ENCODE measurements at regions not wholly inside any gene's neighbourhood (a gene's known extent, or its start where the extent isn't known, plus 50 kb on each side); places are given as distances from the start of the nearest gene placed in this dataset.

DNA sequence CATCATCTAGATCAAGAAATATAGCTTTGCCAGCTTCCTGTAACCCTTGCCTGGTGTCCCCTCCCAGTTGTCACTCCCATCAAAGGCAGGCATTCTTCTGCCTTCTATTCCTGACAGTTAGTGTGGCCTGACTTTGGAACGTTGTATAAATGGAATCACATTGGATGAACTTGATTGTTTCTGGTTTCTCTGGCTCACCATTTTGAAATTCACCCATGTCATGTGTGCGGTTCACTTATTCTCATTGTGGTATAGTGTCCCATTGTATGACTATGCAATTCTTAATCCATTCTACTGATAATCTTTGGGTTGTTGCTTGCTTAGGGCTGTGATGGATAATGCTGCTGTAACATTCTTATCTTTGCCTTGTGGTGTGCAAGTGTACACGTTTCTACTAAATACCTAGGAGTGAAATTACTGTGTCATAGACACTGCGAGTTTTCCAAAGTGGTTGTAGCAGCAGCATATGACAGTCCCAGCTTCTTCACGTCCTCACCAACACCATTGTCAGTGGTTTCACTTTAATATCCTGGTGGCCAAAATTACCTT is 73.2 kb downstream of the VEGFA start:
- peaks cover 7% of the 10 kb centered on the region for H3K4me1 ChIP-seq (ENCODE audit: insufficient read depth, low read length)
- H3K9ac ChIP-seq (ENCODE audit: low read depth, low read length) = no peak overlapping the region
- H3K9me3 ChIP-seq (ENCODE audit: control insufficient read depth, insufficient read depth, low read length) = no peaks in the 10 kb centered on the region
- H3K36me3 ChIP-seq (ENCODE audit: insufficient read depth, low read length) = no peaks in the 10 kb centered on the region

- peaks cover 13% of the 10 kb centered on the region for H3K4me1 ChIP-seq (ENCODE audit: insufficient read depth, low read length)
- H3K9me3 ChIP-seq (ENCODE audit: control insufficient read depth, insufficient read depth, low read length) = no peaks in the 10 kb centered on the region
- no peak overlapping the region for H3K9ac ChIP-seq (ENCODE audit: low read depth, low read length)
- H3K36me3 ChIP-seq (ENCODE audit: insufficient read depth, low read length) = no peaks in the 10 kb centered on the region
Observed at GRCh38 chr6:43842231-43842794, 72.3 kb downstream of the VEGFA start.

DNA sequence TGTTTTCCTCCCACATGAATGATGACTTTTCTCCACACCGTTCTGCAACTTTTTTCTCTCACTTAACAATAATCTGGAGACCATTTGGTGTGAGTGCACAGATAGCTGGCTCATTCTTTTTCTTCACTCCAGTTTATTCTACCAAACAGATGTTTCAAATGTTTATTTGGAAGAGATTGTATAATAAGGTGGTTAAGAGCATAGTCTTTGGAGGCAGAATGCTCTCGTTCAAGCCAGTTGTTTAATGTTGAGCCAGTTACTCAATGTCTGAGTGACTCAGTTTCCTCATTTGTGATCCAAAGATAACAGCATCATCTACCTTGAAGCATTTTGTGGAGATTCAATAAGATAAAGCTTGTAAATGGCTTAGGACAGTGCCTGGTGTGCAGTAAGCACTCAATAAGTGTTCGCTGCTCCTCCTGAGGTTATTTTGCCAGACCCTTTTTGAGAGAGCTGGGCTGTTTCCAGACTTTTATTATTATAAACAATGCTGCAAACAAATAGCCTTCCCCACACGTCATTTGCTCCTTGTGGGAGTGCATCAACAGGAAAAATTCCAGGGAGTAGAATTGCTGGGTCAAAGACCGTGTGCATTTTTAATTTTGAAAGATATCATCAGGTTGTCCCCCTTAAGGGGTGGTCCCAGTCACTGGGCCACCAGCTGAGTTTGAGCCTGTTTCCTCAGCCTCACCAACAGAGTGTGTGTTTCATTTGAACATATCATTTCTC is 70.6 kb downstream of the VEGFA start:
- Histone ChIP-seq H3K9me3 (ENCODE audit: control insufficient read depth, insufficient read depth, low read length) (no peaks in the 10 kb centered on the region), H3K4me1 (ENCODE audit: insufficient read depth, low read length) (peaks cover 6% of the 10 kb centered on the region; the same call in 1 of the 2 replicates), H3K9ac (ENCODE audit: low read depth, low read length) (no peak overlapping the region), H3K36me3 (ENCODE audit: insufficient read depth, low read length) (no peaks in the 10 kb centered on the region)

DNA sequence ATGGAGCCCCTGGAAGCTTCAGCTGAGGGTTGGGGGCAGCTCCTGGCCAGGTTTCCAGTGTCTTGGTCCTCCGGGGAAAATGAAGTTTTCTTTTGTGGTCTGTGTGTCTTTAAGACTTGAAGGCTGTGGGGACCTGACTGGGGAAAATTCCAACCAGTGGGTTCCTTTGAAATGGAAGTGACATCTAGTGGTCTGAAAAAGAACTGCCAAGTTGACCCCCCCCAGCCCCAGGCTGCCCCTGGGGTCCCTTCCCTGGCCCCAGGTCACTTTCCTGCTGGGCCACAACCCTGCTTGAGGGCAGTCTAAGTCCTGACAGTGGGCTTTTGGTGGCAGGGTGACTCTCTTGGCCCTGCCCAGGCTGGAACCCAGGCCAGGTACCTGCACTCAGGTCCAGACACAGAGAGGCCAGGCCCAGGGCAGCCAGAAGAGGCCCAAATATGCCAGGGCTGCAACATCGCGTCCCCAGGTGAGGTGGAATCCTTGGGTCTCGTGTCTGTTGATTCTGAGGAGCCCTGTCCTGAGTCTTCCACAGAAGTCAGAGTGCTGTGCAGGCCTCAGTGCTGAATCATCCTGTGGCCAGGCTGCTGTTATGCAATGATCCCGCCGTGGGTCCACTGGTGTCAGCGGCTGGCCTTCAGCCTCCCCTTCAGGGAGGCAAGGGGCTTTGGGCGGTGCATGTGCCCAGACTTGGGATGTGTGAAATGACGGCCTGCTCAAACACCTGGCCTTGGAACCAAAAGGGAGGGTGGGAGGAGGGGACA is 68.4 kb downstream of the VEGFA start:
- H3K4me1 ChIP-seq (ENCODE audit: insufficient read depth, low read length) = peaks cover 6% of the 10 kb centered on the region; the same call in 1 of the 2 replicates
- H3K36me3 ChIP-seq (ENCODE audit: insufficient read depth, low read length) = no peaks in the 10 kb centered on the region
- no peak overlapping the region for H3K9ac ChIP-seq (ENCODE audit: low read depth, low read length)
- no peaks in the 10 kb centered on the region for H3K9me3 ChIP-seq (ENCODE audit: control insufficient read depth, insufficient read depth, low read length)

- H3K36me3 ChIP-seq (ENCODE audit: insufficient read depth, low read length) = no peaks in the 10 kb centered on the region
- peaks cover 6% of the 10 kb centered on the region; the same call in 1 of the 2 replicates for H3K4me1 ChIP-seq (ENCODE audit: insufficient read depth, low read length)
- no peak overlapping the region for H3K9ac ChIP-seq (ENCODE audit: low read depth, low read length)
- H3K9me3 ChIP-seq (ENCODE audit: control insufficient read depth, insufficient read depth, low read length) = no peaks in the 10 kb centered on the region
Observed at GRCh38 chr6:43837507-43837906, 67.5 kb downstream of the VEGFA start.

- peaks cover 6% of the 10 kb centered on the region; the same call in 1 of the 2 replicates for H3K4me1 ChIP-seq (ENCODE audit: insufficient read depth, low read length)
Observed at GRCh38 chr6:43836507-43837240, 66.7 kb downstream of the VEGFA start.

More at GRCh38 chr6:43836507-43837240, 66.7 kb downstream of the VEGFA start:
- no peaks in the 10 kb centered on the region for H3K9me3 ChIP-seq (ENCODE audit: control insufficient read depth, insufficient read depth, low read length)
- H3K9ac ChIP-seq (ENCODE audit: low read depth, low read length) = no peak overlapping the region
- H3K36me3 ChIP-seq (ENCODE audit: insufficient read depth, low read length) = no peaks in the 10 kb centered on the region
